Adrenal gland (tissue), 5 donors: ENCODE measurements at regions not wholly inside any gene's neighbourhood (a gene's known extent, or its start where the extent isn't known, plus 50 kb on each side); places are given as distances from the start of the nearest gene placed in this dataset.

Experiments
- CTCF ChIP-seq, 6 experiments: fragments of 450-650 bp in 4 of 6; fragments of 200-600 bp in 2 of 6; sonication (generic) in 1 of 6; IDR thresholded peaks; 1 replicate in 5 of 6; 2 replicates in 1 of 6; pipeline versions ENCODE4 v1.5.1 to v1.8.0; 2016 to 2021; ENCODE audit warnings: antibody characterized with exemption in 6 of 6, mild to moderate bottlenecking in 2 of 6, moderate library complexity in 1 of 6
- POLR2A ChIP-seq, 2 donors: fragments of 450-650 bp; IDR thresholded peaks; one replicate each; pipeline ENCODE4 v1.6.1; 2017; ENCODE audit warnings: antibody characterized with exemption in 2 of 2, mild to moderate bottlenecking in 2 of 2, moderate library complexity in 1 of 2
- donor health status: DM: no; HTN: no; CAD: no.

- no peak for TF ChIP-seq POLR2A (IDR thresholded peaks at IDR 0.05)
- no peak for TF ChIP-seq CTCF (IDR thresholded peaks at IDR 0.05)
These were observed 209.5 kb downstream of the SOX2 start for GRCh38 chr3:181921220-181921619.
